ENCODE measurements at regions not wholly inside any gene's neighbourhood (a gene's known extent, or its start where the extent isn't known, plus 50 kb on each side); places are given as distances from the start of the nearest gene placed in this dataset.

DNA sequence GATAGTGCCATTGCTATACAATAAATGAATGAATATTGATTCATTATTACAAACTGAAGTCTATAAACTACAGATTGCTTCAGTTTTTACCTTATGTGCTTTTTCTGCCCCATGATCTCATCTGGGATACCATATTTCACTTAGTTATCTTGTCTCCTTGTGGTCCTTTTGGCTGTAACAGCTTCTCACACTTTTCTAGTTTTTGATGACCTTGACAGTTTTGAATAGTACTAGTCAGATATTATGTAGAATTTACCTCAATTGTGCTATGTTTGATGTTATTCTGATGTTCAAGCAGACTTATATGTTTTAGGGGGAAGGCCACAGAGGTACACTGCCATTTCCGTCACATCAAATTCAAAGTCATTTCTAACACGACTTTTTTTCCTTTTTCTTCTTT is 2364.3 kb upstream of the ACO1 start:
- no peak for FAIRE-seq

More for the DNA sequence above, 2364.3 kb upstream of the ACO1 start:
- Histone ChIP-seq H3K36me3 (ENCODE audit: control insufficient read depth in 2 of 4, insufficient read depth in 4 of 4, low read length in 3 of 4) (no peaks in the 10 kb centered on the region), H3K79me2 (ENCODE audit: control insufficient read depth in 1 of 2, insufficient read depth in 2 of 2, low read length in 2 of 2) (no peaks in the 10 kb centered on the region), H3K4me1 (replicated peaks in 1 of 4; ENCODE audit: control insufficient read depth in 3 of 4, insufficient read depth in 4 of 4, low read length in 3 of 4) (no peaks in the 10 kb centered on the region), H2BK5ac (ENCODE audit: low read depth, low read length) (no peak overlapping the region), H3K18ac (ENCODE audit: extremely low read depth, low read length) (no peak overlapping the region), H3K9me3 (ENCODE audit: insufficient read depth in 2 of 2, low read depth in 1 of 2, low read length in 1 of 2) (no peaks in the 10 kb centered on the region), H3K56ac (replicated peaks; ENCODE audit: insufficient read length, low read depth, low read length) (no peak overlapping the region), H2BK15ac (ENCODE audit: low read length) (no peak overlapping the region), H4K20me1 (replicated peaks in 1 of 2; ENCODE audit: control insufficient read depth in 1 of 2, insufficient read depth in 2 of 2, low read length in 2 of 2) (no peaks in the 10 kb centered on the region), H3K23ac (ENCODE audit: insufficient read length) (no peak overlapping the region), H2AFZ (ENCODE audit: low read length) (no peak overlapping the region), H3K23me2 (ENCODE audit: low read depth, low read length) (no peaks in the 10 kb centered on the region), H3K4me2 (ENCODE audit: insufficient read depth in 1 of 2, low read depth in 2 of 2, low read length in 2 of 2) (no peak overlapping the region), H2BK120ac (replicated peaks; ENCODE audit: low read depth, low read length) (no peak overlapping the region), H2AK5ac (ENCODE audit: low read depth, low read length) (no peak overlapping the region), H4K8ac (ENCODE audit: extremely low read depth, insufficient read depth, low read length) (no peak overlapping the region), H3K4me3 (ENCODE audit: extremely low read depth in 1 of 4, insufficient read depth in 2 of 4, low read depth in 3 of 4, low read length in 4 of 4) (no peak overlapping the region), H3K79me1 (ENCODE audit: low read depth, low read length) (no peaks in the 10 kb centered on the region), H2BK20ac (ENCODE audit: low read length) (no peak overlapping the region), H3K4ac (replicated peaks; ENCODE audit: insufficient read length, low read depth, low read length) (no peak overlapping the region), H3K9ac (replicated peaks in 1 of 4; ENCODE audit: extremely low read depth in 1 of 4, low read depth in 3 of 4, low read length in 3 of 4) (no peak overlapping the region), H4K91ac (replicated peaks; ENCODE audit: insufficient read length, low read length) (no peak overlapping the region), H4K5ac (ENCODE audit: insufficient read length, low read depth, low read length) (no peak overlapping the region), H2BK12ac (ENCODE audit: low read depth, low read length) (no peak overlapping the region), H3K27ac (ENCODE audit: low read depth, low read length) (no peak overlapping the region), H3K27me3 (replicated peaks in 1 of 4; ENCODE audit: control insufficient read depth in 3 of 4, extremely low read depth in 1 of 4, insufficient read depth in 3 of 4, low read length in 3 of 4) (no peaks in the 10 kb centered on the region), H3K14ac (ENCODE audit: insufficient read length) (no peak overlapping the region)
- whole genome bisulfite sequencing, 2 experiments (ENCODE audit: extremely low coverage in 1 of 2, insufficient coverage in 1 of 2, insufficient read length in 1 of 2, insufficient replicate concordance in 2 of 2, low coverage in 1 of 2, low lambda C conversion rate in 2 of 2, missing lambda C conversion rate in 1 of 2), result 100% methylated on average over 1 of the region's 2 CpGs; no CpG with 5 or more reads in 1 of the 2 experiments
- no peak for DNase-seq (ENCODE audit: low read depth in 1 of 2, low spot score in 2 of 2)
- POLR2A ChIA-PET (ENCODE audit: partially characterized antibody), result no interaction called here
- CTCF ChIA-PET (ENCODE audit: partially characterized antibody), result no interaction called here
- TF ChIP-seq, protein P1, sequence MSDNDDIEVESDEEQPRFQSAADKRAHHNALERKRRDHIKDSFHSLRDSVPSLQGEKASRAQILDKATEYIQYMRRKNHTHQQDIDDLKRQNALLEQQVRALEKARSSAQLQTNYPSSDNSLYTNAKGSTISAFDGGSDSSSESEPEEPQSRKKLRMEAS (IDR thresholded peaks at IDR 0.05), result no peak
- no peak for TF ChIP-seq GTF2F1 (IDR thresholded peaks at IDR 0.05; ENCODE audit: borderline replicate concordance, low read depth, low read length)
- no peak for TF ChIP-seq CEBPB (IDR thresholded peaks at IDR 0.05; ENCODE audit: low read depth, low read length)
- no peak for TF ChIP-seq GABPA (IDR thresholded peaks at IDR 0.05; ENCODE audit: borderline replicate concordance, insufficient read depth, low read length)
- TF ChIP-seq FOSL1 (IDR thresholded peaks at IDR 0.05; ENCODE audit: insufficient read depth, low read depth, low read length), result no peak
- TF ChIP-seq BRCA1 (IDR thresholded peaks at IDR 0.05; ENCODE audit: low read depth, low read length), result no peak
- no peak for TF ChIP-seq ZNF274 (IDR thresholded peaks at IDR 0.05; ENCODE audit: borderline replicate concordance, extremely low read depth, low read length)
- TF ChIP-seq TAF1 (IDR thresholded peaks at IDR 0.05; ENCODE audit: low read depth, low read length), result no peak
- TF ChIP-seq, protein P2, sequence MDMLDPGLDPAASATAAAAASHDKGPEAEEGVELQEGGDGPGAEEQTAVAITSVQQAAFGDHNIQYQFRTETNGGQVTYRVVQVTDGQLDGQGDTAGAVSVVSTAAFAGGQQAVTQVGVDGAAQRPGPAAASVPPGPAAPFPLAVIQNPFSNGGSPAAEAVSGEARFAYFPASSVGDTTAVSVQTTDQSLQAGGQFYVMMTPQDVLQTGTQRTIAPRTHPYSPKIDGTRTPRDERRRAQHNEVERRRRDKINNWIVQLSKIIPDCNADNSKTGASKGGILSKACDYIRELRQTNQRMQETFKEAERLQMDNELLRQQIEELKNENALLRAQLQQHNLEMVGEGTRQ (IDR thresholded peaks at IDR 0.05; ENCODE audit: low read length), result no peak
- no peak for TF ChIP-seq CHD2 (IDR thresholded peaks at IDR 0.05; ENCODE audit: low read length)
- TF ChIP-seq CHD1 (IDR thresholded peaks at IDR 0.05; ENCODE audit: low read depth, low read length), result no peak
- TF ChIP-seq NRF1 (IDR thresholded peaks at IDR 0.05; ENCODE audit: low read depth, low read length), result no peak
